Mononuclear cell (primary cell): ENCODE measurements at regions not wholly inside any gene's neighbourhood (a gene's known extent, or its start where the extent isn't known, plus 50 kb on each side); places are given as distances from the start of the nearest gene placed in this dataset.
"Not testable (repeated sequence)": the region's sequence is repeated elsewhere in the genome, so short reads cannot be mapped to it uniquely, and the experiment has no call there.

ENCODE experiments used
- H3K27me3 ChIP-seq: 2 replicates; pipeline ENCODE4 v1.6.0; 2011; ENCODE audit warnings: low read length, control low read depth; ENCODE audit not compliant: insufficient read depth
- H3K4me1 ChIP-seq: 2 replicates; pipeline ENCODE4 v1.5.1; 2011; ENCODE audit warnings: mild to moderate bottlenecking, low read length, control low read depth; ENCODE audit not compliant: insufficient read depth
- H3K4me3 ChIP-seq: 2 replicates; pipeline ENCODE4 v1.5.1; 2011; ENCODE audit warnings: mild to moderate bottlenecking, low read length, moderate library complexity
- H3K9me3 ChIP-seq: 2 replicates; pipeline ENCODE4 v1.5.1; 2011; ENCODE audit warnings: low read depth, mild to moderate bottlenecking, control low read depth, low read length

GRCh38 chr10:34024693-34025425, 690.4 kb upstream of the NRP1 start:
- Histone ChIP-seq H3K27me3 (no peaks in the 10 kb centered on the region), H3K4me1 (no peaks in the 10 kb centered on the region), H3K4me3 (no peak overlapping the region), H3K9me3 (no peaks in the 10 kb centered on the region)

DNA sequence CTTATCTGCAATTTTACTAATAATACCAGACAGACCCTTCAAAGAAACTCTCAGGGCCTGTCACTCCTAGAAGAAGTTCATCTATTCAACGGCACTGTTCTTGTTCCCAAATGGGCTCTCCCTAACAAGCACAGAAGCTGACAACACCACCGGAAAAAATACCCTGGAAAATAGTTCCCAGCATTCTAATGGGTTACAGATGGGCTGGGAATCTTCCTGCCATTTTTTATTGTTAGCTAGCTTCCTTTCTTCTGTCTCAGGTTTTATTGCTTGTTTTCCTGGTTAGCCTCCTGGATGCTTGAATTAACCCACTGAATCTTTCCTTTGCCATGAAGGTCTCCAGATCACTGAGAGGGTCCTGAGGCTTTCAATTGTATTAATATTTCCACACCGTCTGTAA, 689.8 kb upstream of the NRP1 start:
- no peaks in the 10 kb centered on the region for H3K9me3 ChIP-seq
- no peaks in the 10 kb centered on the region for H3K27me3 ChIP-seq
- H3K4me1 ChIP-seq, result no peaks in the 10 kb centered on the region
- no peak overlapping the region for H3K4me3 ChIP-seq

DNA sequence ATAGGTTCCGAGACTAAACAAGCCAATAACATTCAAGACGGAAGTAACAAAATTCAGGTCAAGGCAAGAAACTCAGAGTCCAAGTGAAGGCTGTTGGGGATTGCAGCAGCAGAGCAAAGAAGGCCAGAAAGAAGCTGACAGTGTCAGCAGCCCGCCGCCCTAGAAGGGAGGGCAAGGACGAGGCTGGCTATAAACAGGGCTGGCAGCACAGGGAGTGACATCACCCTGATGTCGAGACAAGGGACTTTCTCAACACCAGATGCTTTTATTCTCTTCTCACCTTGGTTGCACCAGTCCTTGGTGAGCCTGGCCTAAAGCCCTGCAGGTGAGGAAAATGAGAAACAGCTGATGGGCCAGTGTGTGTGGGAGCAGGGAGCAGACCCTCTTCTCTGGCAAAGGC, 687.7 kb upstream of the NRP1 start:
- no peak overlapping the region for H3K4me3 ChIP-seq
- H3K9me3 ChIP-seq, result no peaks in the 10 kb centered on the region
- no peaks in the 10 kb centered on the region for H3K4me1 ChIP-seq
- no peaks in the 10 kb centered on the region for H3K27me3 ChIP-seq

GRCh38 chr10:34018784-34019183, 684.3 kb upstream of the NRP1 start:
- H3K27me3 ChIP-seq, result no peaks in the 10 kb centered on the region

DNA sequence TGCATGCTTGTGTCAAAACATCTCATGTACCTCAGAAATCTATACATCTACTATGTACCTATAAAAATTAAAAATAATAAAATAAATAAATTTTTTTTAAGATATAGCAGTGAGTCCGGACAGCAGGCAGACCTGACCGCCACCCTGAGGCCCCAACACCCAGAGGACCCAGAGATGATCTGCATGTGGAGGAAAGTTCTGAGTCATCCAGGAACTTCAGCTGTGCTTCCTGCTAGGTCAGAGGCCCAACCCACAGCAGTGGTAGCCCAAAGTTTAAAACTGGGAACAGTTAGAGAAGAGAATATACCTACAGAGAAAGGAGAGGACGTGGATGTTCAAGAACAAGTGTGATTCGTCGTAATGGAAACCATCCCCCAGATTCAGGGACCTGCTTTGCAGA, 683.7 kb upstream of the NRP1 start:
- no peak overlapping the region for H3K4me3 ChIP-seq
- H3K9me3 ChIP-seq, result no peaks in the 10 kb centered on the region
- no peaks in the 10 kb centered on the region for H3K4me1 ChIP-seq
- no peaks in the 10 kb centered on the region for H3K27me3 ChIP-seq

More at GRCh38 chr10:34018784-34019183, 684.3 kb upstream of the NRP1 start:
- Histone ChIP-seq H3K4me1 (no peaks in the 10 kb centered on the region), H3K4me3 (no peak overlapping the region), H3K9me3 (no peaks in the 10 kb centered on the region)

GRCh38 chr10:34017281-34017680, 682.8 kb upstream of the NRP1 start:
- Histone ChIP-seq H3K9me3 (no peaks in the 10 kb centered on the region), H3K4me3 (no peak overlapping the region), H3K27me3 (no peaks in the 10 kb centered on the region), H3K4me1 (no peaks in the 10 kb centered on the region)

DNA sequence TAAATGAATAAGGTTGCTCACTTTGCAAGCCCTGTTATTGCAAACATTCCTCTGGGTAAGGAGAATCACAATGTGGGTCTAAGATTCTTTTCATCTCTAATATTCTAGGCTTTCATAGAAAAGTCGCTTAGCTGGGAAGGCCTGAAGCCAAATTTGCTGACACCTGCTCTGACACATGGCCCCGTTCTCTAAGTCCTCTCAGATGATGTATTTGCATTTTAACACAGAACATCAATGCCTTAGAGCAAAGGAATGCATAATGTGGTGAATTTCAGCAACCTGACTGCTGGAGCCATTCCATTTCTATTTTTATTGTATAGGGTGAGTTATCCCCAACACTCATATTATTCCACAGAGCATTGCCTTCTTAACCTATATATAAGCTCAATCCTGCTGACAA, 682.1 kb upstream of the NRP1 start:
- Histone ChIP-seq H3K4me3 (no peak overlapping the region), H3K27me3 (no peaks in the 10 kb centered on the region), H3K9me3 (no peaks in the 10 kb centered on the region), H3K4me1 (no peaks in the 10 kb centered on the region)

- H3K27me3 ChIP-seq, result no peaks in the 10 kb centered on the region
These were observed 681.2 kb upstream of the NRP1 start for GRCh38 chr10:34015700-34016099.

GRCh38 chr10:34013235-34013634, 678.8 kb upstream of the NRP1 start:
- no peaks in the 10 kb centered on the region for H3K4me1 ChIP-seq
- no peak overlapping the region for H3K4me3 ChIP-seq

More at GRCh38 chr10:34015700-34016099, 681.2 kb upstream of the NRP1 start:
- Histone ChIP-seq H3K4me1 (no peaks in the 10 kb centered on the region), H3K4me3 (no peak overlapping the region), H3K9me3 (no peaks in the 10 kb centered on the region)

GRCh38 chr10:34010891-34011290, 676.4 kb upstream of the NRP1 start:
- no peaks in the 10 kb centered on the region for H3K4me1 ChIP-seq
- H3K4me3 ChIP-seq, result no peak overlapping the region
- H3K27me3 ChIP-seq, result no peaks in the 10 kb centered on the region
- no peaks in the 10 kb centered on the region for H3K9me3 ChIP-seq

More at GRCh38 chr10:34013235-34013634, 678.8 kb upstream of the NRP1 start:
- no peaks in the 10 kb centered on the region for H3K9me3 ChIP-seq
- no peaks in the 10 kb centered on the region for H3K27me3 ChIP-seq

GRCh38 chr10:34010228-34010627, 675.8 kb upstream of the NRP1 start:
- H3K4me3 ChIP-seq, H3K4me1 ChIP-seq, H3K9me3 ChIP-seq, H3K27me3 ChIP-seq: not testable (repeated sequence)

- H3K4me1 ChIP-seq, result no peaks in the 10 kb centered on the region
- no peaks in the 10 kb centered on the region for H3K27me3 ChIP-seq
- H3K9me3 ChIP-seq, result no peaks in the 10 kb centered on the region
- no peak overlapping the region for H3K4me3 ChIP-seq
These were observed 674.2 kb upstream of the NRP1 start for GRCh38 chr10:34008656-34009055.

GRCh38 chr10:34006471-34006870, 672.0 kb upstream of the NRP1 start:
- Histone ChIP-seq H3K4me1 (no peaks in the 10 kb centered on the region), H3K4me3 (no peak overlapping the region), H3K9me3 (no peaks in the 10 kb centered on the region), H3K27me3 (no peaks in the 10 kb centered on the region)

DNA sequence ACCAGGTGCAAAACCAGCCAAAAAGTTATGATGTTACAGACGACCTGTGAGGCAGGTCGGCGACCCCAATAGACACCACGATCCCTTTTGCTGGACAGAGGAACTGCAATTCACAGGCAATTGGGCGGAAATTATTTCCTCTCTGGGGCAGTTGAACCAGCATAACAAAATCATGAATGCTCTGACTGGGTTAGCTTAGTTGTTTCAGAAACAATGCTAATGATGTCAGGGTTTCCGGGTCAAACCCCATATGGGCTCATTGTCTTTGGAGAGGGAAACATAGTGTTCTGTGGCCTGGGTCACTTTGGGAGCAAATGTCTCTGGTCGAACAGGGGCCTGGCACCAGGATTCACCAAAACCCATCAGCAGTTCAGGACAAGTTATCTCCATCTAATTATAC, 669.1 kb upstream of the NRP1 start:
- Histone ChIP-seq H3K4me3 (no peak overlapping the region), H3K4me1 (no peaks in the 10 kb centered on the region), H3K9me3 (no peaks in the 10 kb centered on the region)

GRCh38 chr10:34002896-34003295, 668.4 kb upstream of the NRP1 start:
- Histone ChIP-seq H3K9me3 (no peaks in the 10 kb centered on the region), H3K4me1 (no peaks in the 10 kb centered on the region), H3K4me3 (no peak overlapping the region), H3K27me3 (no peaks in the 10 kb centered on the region)

More for the DNA sequence above, 669.1 kb upstream of the NRP1 start:
- no peaks in the 10 kb centered on the region for H3K27me3 ChIP-seq

- Histone ChIP-seq H3K4me1 (no peaks in the 10 kb centered on the region), H3K27me3 (no peaks in the 10 kb centered on the region), H3K4me3 (no peak overlapping the region)
These were observed 667.4 kb upstream of the NRP1 start for GRCh38 chr10:34001831-34002230.

More at GRCh38 chr10:34001831-34002230, 667.4 kb upstream of the NRP1 start:
- no peaks in the 10 kb centered on the region for H3K9me3 ChIP-seq
